ENCODE measurements at regions not wholly inside any gene's neighbourhood (a gene's known extent, or its start where the extent isn't known, plus 50 kb on each side); places are given as distances from the start of the nearest gene placed in this dataset.

- TF ChIP-seq YY1 (IDR thresholded peaks at IDR 0.05; ENCODE audit: low read depth, low read length) (no peak), POLR2AphosphoS5 (IDR thresholded peaks at IDR 0.05; ENCODE audit: low read depth, low read length) (no peak; the same call in 1 of the 2 replicates), EP300 (IDR thresholded peaks at IDR 0.05; ENCODE audit: borderline replicate concordance in 1 of 2, low read depth in 2 of 2, low read length in 2 of 2) (no peak), MAX (IDR thresholded peaks at IDR 0.05) (no peak), CTCF (IDR thresholded peaks at IDR 0.05; ENCODE audit: control extremely low read depth in 1 of 3, insufficient read depth in 1 of 3, low read depth in 1 of 3, low read length in 3 of 3) (peak in 1 of 3 experiments; percentile 10; a peak in 1 of 4 replicates), EGR1 (IDR thresholded peaks at IDR 0.05; ENCODE audit: borderline replicate concordance, low read depth, low read length) (peak; percentile 77), PHF8 (conservative IDR thresholded peaks at IDR 0.05; ENCODE audit: low read depth, low read length) (peak; percentile 73), NRF1 (IDR thresholded peaks at IDR 0.05; ENCODE audit: low read depth, low read length) (no peak)
Observed at GRCh38 chr6:138692978-138693909, 80.3 kb upstream of the CCDC28A start.
